OCI-LY7 (cell line): ENCODE measurements at regions not wholly inside any gene's neighbourhood (a gene's known extent, or its start where the extent isn't known, plus 50 kb on each side); places are given as distances from the start of the nearest gene placed in this dataset.

Experiments used
- CTCF ChIP-seq: fragments of 200-600 bp; sonication (generic); conservative IDR thresholded peaks from 2 replicates; pipeline ENCODE4 v1.5.1; 2014; ENCODE audit warnings: mild to moderate bottlenecking, antibody characterized with exemption, low read length, moderate library complexity, mixed read lengths
- EZH2phosphoT487 ChIP-seq: fragments of 200-600 bp; sonication (generic); IDR thresholded peaks from 2 replicates; pipeline ENCODE4 v1.6.1; 2018; ENCODE audit warnings: low read depth, borderline replicate concordance, mild to moderate bottlenecking, mixed run types, antibody characterized with exemption, low read length, moderate library complexity, mixed read lengths

GRCh38 chr10:3538291-3538655 lies 246.7 kb downstream of the KLF6 start:
- TF ChIP-seq CTCF (no peak), EZH2phosphoT487 (no peak)
